ENCODE measurements at regions not wholly inside any gene's neighbourhood (a gene's known extent, or its start where the extent isn't known, plus 50 kb on each side); places are given as distances from the start of the nearest gene placed in this dataset.

DNA sequence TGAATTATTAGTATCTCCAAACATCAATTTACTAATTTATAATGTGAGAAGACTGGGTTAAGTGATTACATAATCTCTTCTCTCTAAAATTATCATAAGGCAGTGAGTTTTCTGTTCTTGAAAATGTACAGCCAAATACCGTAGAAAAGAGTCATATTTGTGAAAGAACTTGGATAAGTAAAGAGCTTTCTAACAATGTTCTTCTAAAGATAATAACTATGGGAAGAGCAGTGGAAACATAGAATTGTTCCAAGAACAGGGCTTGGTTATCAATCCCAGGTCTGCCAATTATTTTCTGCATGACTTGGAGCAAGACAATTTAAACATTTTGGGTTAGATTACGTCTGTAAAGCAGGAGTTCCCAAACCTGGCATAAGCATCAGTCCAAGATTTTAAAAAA is 198.1 kb upstream of the SGK1 start:
- intact Hi-C loops (cut with DNase I, micrococcal nuclease), result no loop called here
- H3K4me1 ChIP-seq (ENCODE audit: low read depth), result peaks cover 4% of the 10 kb centered on the region
- H3K36me3 ChIP-seq (ENCODE audit: low read depth), result no peaks in the 10 kb centered on the region
- ATAC-seq, result no peak
- DNase-seq, result no peak
- no peak overlapping the region for H3K4me3 ChIP-seq
- TF ChIP-seq, protein P1, sequence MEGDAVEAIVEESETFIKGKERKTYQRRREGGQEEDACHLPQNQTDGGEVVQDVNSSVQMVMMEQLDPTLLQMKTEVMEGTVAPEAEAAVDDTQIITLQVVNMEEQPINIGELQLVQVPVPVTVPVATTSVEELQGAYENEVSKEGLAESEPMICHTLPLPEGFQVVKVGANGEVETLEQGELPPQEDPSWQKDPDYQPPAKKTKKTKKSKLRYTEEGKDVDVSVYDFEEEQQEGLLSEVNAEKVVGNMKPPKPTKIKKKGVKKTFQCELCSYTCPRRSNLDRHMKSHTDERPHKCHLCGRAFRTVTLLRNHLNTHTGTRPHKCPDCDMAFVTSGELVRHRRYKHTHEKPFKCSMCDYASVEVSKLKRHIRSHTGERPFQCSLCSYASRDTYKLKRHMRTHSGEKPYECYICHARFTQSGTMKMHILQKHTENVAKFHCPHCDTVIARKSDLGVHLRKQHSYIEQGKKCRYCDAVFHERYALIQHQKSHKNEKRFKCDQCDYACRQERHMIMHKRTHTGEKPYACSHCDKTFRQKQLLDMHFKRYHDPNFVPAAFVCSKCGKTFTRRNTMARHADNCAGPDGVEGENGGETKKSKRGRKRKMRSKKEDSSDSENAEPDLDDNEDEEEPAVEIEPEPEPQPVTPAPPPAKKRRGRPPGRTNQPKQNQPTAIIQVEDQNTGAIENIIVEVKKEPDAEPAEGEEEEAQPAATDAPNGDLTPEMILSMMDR (IDR thresholded peaks at IDR 0.05), result no peak
- H3K9me3 ChIP-seq, result no peaks in the 10 kb centered on the region

DNA sequence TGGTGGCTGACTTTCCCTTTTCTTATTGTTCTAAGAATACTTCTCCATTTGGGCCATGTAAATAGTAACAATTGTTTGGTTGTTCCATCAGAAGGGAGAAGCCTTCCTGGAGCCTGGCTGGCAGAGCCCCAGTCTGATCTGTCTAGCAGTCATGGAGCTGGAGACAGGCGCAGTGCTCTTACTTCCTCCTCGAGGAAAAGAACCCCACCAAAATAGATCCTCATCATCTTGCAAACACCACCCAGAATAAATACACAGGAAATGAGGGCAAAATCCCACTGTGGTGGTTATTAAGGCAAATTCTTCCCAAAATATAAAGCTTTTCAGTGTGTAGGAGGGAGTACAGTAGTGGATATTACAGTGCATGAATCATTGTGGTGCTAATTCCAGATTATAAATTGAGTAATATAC is 195.1 kb upstream of the SGK1 start:
- DNase-seq, result no peak
- peak; percentile 31 for ATAC-seq
- Histone ChIP-seq H3K4me3 (no peak overlapping the region), H3K9me3 (no peaks in the 10 kb centered on the region), H3K4me1 (ENCODE audit: low read depth) (no peaks in the 10 kb centered on the region), H3K36me3 (ENCODE audit: low read depth) (no peaks in the 10 kb centered on the region)
- intact Hi-C loops (cut with DNase I, micrococcal nuclease), result no loop called here
- TF ChIP-seq, protein P1 (IDR thresholded peaks at IDR 0.05), result no peak

DNA sequence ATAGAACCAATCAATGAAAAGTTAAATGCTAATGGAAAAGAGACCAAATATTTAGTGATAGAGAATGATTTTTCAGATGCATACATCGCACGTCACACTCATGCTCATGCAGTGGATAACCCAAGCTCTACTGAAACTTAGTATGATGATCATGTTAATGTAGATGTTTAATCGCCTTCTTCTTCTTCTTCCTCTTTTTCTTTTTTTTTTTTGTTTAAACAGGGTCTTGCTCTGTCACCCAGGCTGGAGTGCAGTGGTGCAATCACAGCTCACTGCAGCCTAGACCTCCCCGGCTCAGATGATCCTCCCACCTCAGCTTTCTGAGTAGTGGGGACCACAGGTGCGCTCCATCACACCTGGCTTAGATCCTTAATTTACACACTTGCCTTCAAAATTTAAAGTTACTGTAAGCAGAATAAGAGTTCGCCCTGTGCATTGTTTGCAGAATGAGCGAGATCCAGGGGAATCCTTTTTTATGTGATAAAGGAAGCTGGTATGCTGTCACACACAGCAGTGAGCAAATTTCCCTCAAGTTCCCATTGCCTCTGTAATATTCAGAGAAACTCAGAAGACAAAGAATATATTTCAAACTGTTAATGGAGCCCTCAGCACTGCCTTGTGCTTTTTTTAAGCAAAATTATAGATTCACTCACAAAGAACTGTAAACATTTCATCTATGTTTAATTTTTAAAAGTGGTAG is 194.2 kb upstream of the SGK1 start:
- ATAC-seq (no peak), DNase-seq (no peak)
- Histone ChIP-seq H3K4me1 (ENCODE audit: low read depth) (no peaks in the 10 kb centered on the region), H3K9me3 (no peaks in the 10 kb centered on the region), H3K4me3 (no peak overlapping the region), H3K36me3 (ENCODE audit: low read depth) (no peaks in the 10 kb centered on the region)
- TF ChIP-seq, protein P1 (IDR thresholded peaks at IDR 0.05), result no peak
- intact Hi-C loops (cut with DNase I, micrococcal nuclease), result no loop called here

- H3K4me3 ChIP-seq, result no peak overlapping the region
- intact Hi-C loops (cut with DNase I, micrococcal nuclease), result no loop called here
- no peaks in the 10 kb centered on the region for H3K4me1 ChIP-seq (ENCODE audit: low read depth)
- TF ChIP-seq, protein P1 (IDR thresholded peaks at IDR 0.05), result no peak
- H3K9me3 ChIP-seq, result no peaks in the 10 kb centered on the region
- H3K36me3 ChIP-seq (ENCODE audit: low read depth), result no peaks in the 10 kb centered on the region
- ATAC-seq (peak; percentile 25), DNase-seq (peak in 1 of 3 donors; percentile 23)
These were observed 193.0 kb upstream of the SGK1 start for GRCh38 chr6:134510920-134511319.

GRCh38 chr6:134510142-134510541 is 192.2 kb upstream of the SGK1 start:
- Histone ChIP-seq H3K36me3 (ENCODE audit: low read depth) (no peaks in the 10 kb centered on the region), H3K9me3 (no peaks in the 10 kb centered on the region), H3K4me3 (no peak overlapping the region), H3K4me1 (ENCODE audit: low read depth) (no peaks in the 10 kb centered on the region)
- no peak for DNase-seq
- no peak for ATAC-seq
- TF ChIP-seq, protein P1 (IDR thresholded peaks at IDR 0.05), result no peak
- intact Hi-C loops (cut with DNase I, micrococcal nuclease), result no loop called here

Measured in mucosa of descending colon (tissue), 3 donors.